ENCODE measurements at regions not wholly inside any gene's neighbourhood (a gene's known extent, or its start where the extent isn't known, plus 50 kb on each side); places are given as distances from the start of the nearest gene placed in this dataset.

- ChIA-PET POLR2A (no interaction called here), CTCF (interaction anchor here (1.4 to 2.6 kb wide), 3 partner anchors 10 to 58 kb away, joined by 3 to 10 read pairs (median 4); no protein-coding TSS in a partner anchor)
- Histone ChIP-seq H3K4me3 (ENCODE audit: low read depth, low read length) (no peak overlapping the region), H3K27me3 (ENCODE audit: control insufficient read depth, insufficient read depth, low read length) (0 out of 2 replicates have a peak, but pooled peaks cover 2% of the 10 kb centered on the region), H3K36me3 (ENCODE audit: control insufficient read depth, insufficient read depth, low read length) (no peaks in the 10 kb centered on the region)
- no peak for TF ChIP-seq CTCF (IDR thresholded peaks at IDR 0.05; ENCODE audit: insufficient read depth, low read depth, low read length)
- no peak for DNase-seq (ENCODE audit: low read depth)
Measured at GRCh38 chr14:59067127-59067894, 121.2 kb upstream of the DAAM1 start.

GRCh38 chr14:59069163-59069854, 119.2 kb upstream of the DAAM1 start:
- TF ChIP-seq CTCF (IDR thresholded peaks at IDR 0.05; ENCODE audit: insufficient read depth, low read depth, low read length): no peak
- Histone ChIP-seq H3K4me3 (ENCODE audit: low read depth, low read length) (no peak overlapping the region), H3K36me3 (ENCODE audit: control insufficient read depth, insufficient read depth, low read length) (no peaks in the 10 kb centered on the region), H3K27me3 (ENCODE audit: control insufficient read depth, insufficient read depth, low read length) (0 out of 2 replicates have a peak, but pooled peaks cover 3% of the 10 kb centered on the region)
- CTCF ChIA-PET: interaction anchor here (0.6 to 1.9 kb wide), 2 partner anchors 13 to 14 kb away, joined by 3 to 6 read pairs; no protein-coding TSS in a partner anchor
- POLR2A ChIA-PET: no interaction called here
- DNase-seq (ENCODE audit: low read depth): no peak

- no peak overlapping the region for H3K4me3 ChIP-seq (ENCODE audit: low read depth, low read length)
- no peaks in the 10 kb centered on the region for H3K36me3 ChIP-seq (ENCODE audit: control insufficient read depth, insufficient read depth, low read length)
- no peak for DNase-seq (ENCODE audit: low read depth)
- H3K27me3 ChIP-seq (ENCODE audit: control insufficient read depth, insufficient read depth, low read length): 0 out of 2 replicates have a peak, but pooled peaks cover 2% of the 10 kb centered on the region
- TF ChIP-seq CTCF (IDR thresholded peaks at IDR 0.05; ENCODE audit: insufficient read depth, low read depth, low read length): no peak
- POLR2A ChIA-PET: no interaction called here
- CTCF ChIA-PET: no interaction called here
Measured at GRCh38 chr14:59075506-59075905, 113.0 kb upstream of the DAAM1 start.

- no peak for TF ChIP-seq CTCF (IDR thresholded peaks at IDR 0.05; ENCODE audit: insufficient read depth, low read depth, low read length)
- ChIA-PET POLR2A (no interaction called here), CTCF (interaction anchor here (1.4 kb wide), 1 partner anchor 8 kb away, joined by 3 read pairs; no protein-coding TSS in a partner anchor)
- no peak overlapping the region for H3K4me3 ChIP-seq (ENCODE audit: low read depth, low read length)
- H3K36me3 ChIP-seq (ENCODE audit: control insufficient read depth, insufficient read depth, low read length): no peaks in the 10 kb centered on the region
- no peaks in the 10 kb centered on the region for H3K27me3 ChIP-seq (ENCODE audit: control insufficient read depth, insufficient read depth, low read length)
- DNase-seq (ENCODE audit: low read depth): no peak
Measured at GRCh38 chr14:59081720-59082119, 106.7 kb upstream of the DAAM1 start.

GRCh38 chr14:59085207-59085739, 103.2 kb upstream of the DAAM1 start:
- ChIA-PET POLR2A (no interaction called here), CTCF (no interaction called here)
- no peak for DNase-seq (ENCODE audit: low read depth)

More at GRCh38 chr14:59085207-59085739, 103.2 kb upstream of the DAAM1 start:
- no peak for TF ChIP-seq CTCF (IDR thresholded peaks at IDR 0.05; ENCODE audit: insufficient read depth, low read depth, low read length)
- no peaks in the 10 kb centered on the region for H3K36me3 ChIP-seq (ENCODE audit: control insufficient read depth, insufficient read depth, low read length)
- no peak overlapping the region for H3K4me3 ChIP-seq (ENCODE audit: low read depth, low read length)
- no peaks in the 10 kb centered on the region for H3K27me3 ChIP-seq (ENCODE audit: control insufficient read depth, insufficient read depth, low read length)

Measured in BJ (cell line).